Natural killer cell (primary cell): ENCODE measurements at regions not wholly inside any gene's neighbourhood (a gene's known extent, or its start where the extent isn't known, plus 50 kb on each side); places are given as distances from the start of the nearest gene placed in this dataset.

ENCODE experiments used
- ATAC-seq, 3 donors: fragments of 150-1000 bp in 2 of 3; fragments of 200-7000 bp in 1 of 3; cut with Tn5 transposase; 1 replicate in 1 of 3; 2 replicates in 2 of 3; pipeline ENCODE4 v1.10.0; 2021; ENCODE audit warnings: mild to moderate bottlenecking in 2 of 3, moderate library complexity in 2 of 3
- DNase-seq, 2 donors: peaks; one replicate each; pipeline versions ENCODE4 v3.0.0 to v3.0.0-alpha.2; 2013 to 2021; ENCODE audit warnings: mixed read lengths in 1 of 2
- H3K27ac ChIP-seq: one replicate; pipeline ENCODE4 v1.5.1; 2013; ENCODE audit warnings: mild to moderate bottlenecking, low read length
- H3K27me3 ChIP-seq: one replicate; pipeline ENCODE4 v1.6.1; 2013; ENCODE audit warnings: low read length; ENCODE audit not compliant: control insufficient read depth, insufficient read depth
- H3K36me3 ChIP-seq: one replicate; pipeline ENCODE4 v1.6.1; 2013; ENCODE audit warnings: low read length; ENCODE audit not compliant: control insufficient read depth, insufficient read depth
- H3K4me1 ChIP-seq: one replicate; pipeline ENCODE4 v1.6.1; 2013; ENCODE audit warnings: low read length; ENCODE audit not compliant: control insufficient read depth, insufficient read depth
- H3K4me3 ChIP-seq: one replicate; pipeline ENCODE4 v1.5.1; 2013; ENCODE audit warnings: low read length
- H3K9me3 ChIP-seq: one replicate; pipeline ENCODE4 v1.6.1; 2013; ENCODE audit warnings: low read length; ENCODE audit not compliant: control insufficient read depth, insufficient read depth
- H3K27ac Mint-ChIP-seq, 2 donors: one replicate each; pipeline ENCODE4 v1.8.0; 2022; ENCODE audit warnings: mild to moderate bottlenecking in 2 of 2, mixed read lengths in 2 of 2, moderate library complexity in 1 of 2
- H3K27me3 Mint-ChIP-seq, 2 donors: one replicate each; pipeline ENCODE4 v1.8.0; 2022; ENCODE audit warnings: low read depth in 2 of 2, mixed read lengths in 2 of 2
- H3K36me3 Mint-ChIP-seq: one replicate; pipeline ENCODE4 v1.8.0; 2022; ENCODE audit warnings: mixed read lengths
- H3K4me1 Mint-ChIP-seq, 2 donors: one replicate each; pipeline ENCODE4 v1.8.0; 2022; ENCODE audit warnings: mixed read lengths in 2 of 2
- H3K4me3 Mint-ChIP-seq: one replicate; pipeline ENCODE4 v1.8.0; 2022; ENCODE audit warnings: mild to moderate bottlenecking, moderate library complexity, mixed read lengths
- H3K9me3 Mint-ChIP-seq, 2 donors: one replicate each; pipeline ENCODE4 v1.8.0; 2022; ENCODE audit warnings: mixed read lengths in 2 of 2
- CTCF ChIP-seq: fragments of 200-600 bp; IDR thresholded peaks from one replicate; pipeline ENCODE4 v1.8.0; 2022; ENCODE audit warnings: antibody characterized with exemption
- WGBS: methylation state at CpG from one replicate; pipeline ENCODE4 v1.1.7; 2013; ENCODE audit warnings: missing lambda C conversion rate; ENCODE audit not compliant: insufficient coverage; 5-methylcytosine and 5-hydroxymethylcytosine counted together
- intact Hi-C: fragments of 100-400 bp; cut with micrococcal nuclease; formaldehyde crosslinking; loops from one replicate; pipeline ENCODE4 v1.14.2; 2022

DNA sequence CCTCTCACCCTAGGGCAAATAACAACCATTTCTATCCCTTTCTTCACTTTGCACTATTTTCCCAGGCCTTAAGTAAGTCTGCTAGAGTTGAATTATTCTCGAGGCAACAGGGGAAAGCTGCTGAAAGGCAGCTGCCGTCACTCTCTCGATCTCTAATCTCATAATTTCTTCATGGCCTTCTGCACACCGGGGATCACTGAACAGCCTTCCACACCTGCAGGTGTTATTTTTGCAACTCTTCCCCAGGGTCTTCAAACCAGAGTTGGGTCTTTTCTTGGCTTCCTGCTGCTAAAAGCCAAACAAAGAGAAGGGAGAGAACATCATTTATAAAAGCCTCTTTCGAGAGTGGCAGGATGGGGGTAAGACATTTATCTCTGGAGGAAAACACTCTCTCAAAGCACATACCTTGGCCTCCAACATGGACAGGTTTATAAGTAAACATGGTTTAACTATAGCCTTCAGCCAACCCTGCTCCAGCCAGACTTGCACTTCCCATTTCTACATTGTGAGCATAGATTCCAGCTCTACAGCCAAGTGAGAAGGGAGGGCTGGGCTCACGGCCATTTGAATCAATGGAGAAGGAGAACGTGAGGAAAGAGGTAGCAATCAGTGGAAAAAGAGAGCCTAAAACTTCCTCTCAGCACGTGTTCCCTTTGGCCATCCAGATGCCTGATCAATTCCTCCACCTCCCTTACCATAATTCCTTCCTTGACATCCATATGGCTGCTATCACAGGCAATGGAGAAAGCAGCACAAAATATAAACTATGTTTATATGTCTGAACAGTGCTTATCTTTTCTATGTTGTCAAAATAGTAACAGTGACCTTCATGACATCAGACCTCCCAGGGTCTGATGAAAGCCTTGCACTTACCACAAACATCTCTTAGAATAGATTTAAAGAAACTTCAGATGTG, 464.9 kb downstream of the TLE1 start:
- Histone ChIP-seq H3K9me3 (no peaks in the 10 kb centered on the region), H3K27me3 (no peaks in the 10 kb centered on the region), H3K36me3 (no peaks in the 10 kb centered on the region), H3K4me3 (no peak overlapping the region), H3K4me1 (no peaks in the 10 kb centered on the region), H3K27ac (no peak overlapping the region)
- WGBS, result 54% methylated on average over 6 of the region's 8 CpGs
- Mint-ChIP-seq H3K4me3 (no peak overlapping the region), H3K36me3 (no peaks in the 10 kb centered on the region), H3K9me3 (peaks cover 0 to 5% of the 10 kb centered on the region in 2 donors), H3K4me1 (no peaks in the 10 kb centered on the region), H3K27ac (no peak overlapping the region), H3K27me3 (no peaks in the 10 kb centered on the region)
- intact Hi-C loops, result no loop called here
- ATAC-seq, result no peak
- no peak for DNase-seq
- TF ChIP-seq CTCF, result no peak

GRCh38 chr9:81214975-81215374, 474.4 kb downstream of the TLE1 start:
- ATAC-seq (no peak), DNase-seq (no peak)
- no peak overlapping the region for H3K4me3 ChIP-seq
- intact Hi-C loops, result no loop called here
- H3K4me1 ChIP-seq, result no peaks in the 10 kb centered on the region
- no CpG with 5 or more reads among the region's 1 CpG for WGBS
- Mint-ChIP-seq H3K9me3 (peaks cover 7 to 13% of the 10 kb centered on the region in 2 donors), H3K27me3 (no peaks in the 10 kb centered on the region), H3K4me3 (no peak overlapping the region), H3K36me3 (no peaks in the 10 kb centered on the region), H3K4me1 (no peaks in the 10 kb centered on the region), H3K27ac (no peak overlapping the region)
- TF ChIP-seq CTCF, result no peak
- no peaks in the 10 kb centered on the region for H3K36me3 ChIP-seq
- H3K27me3 ChIP-seq, result no peaks in the 10 kb centered on the region
- H3K27ac ChIP-seq, result no peak overlapping the region
- H3K9me3 ChIP-seq, result no peaks in the 10 kb centered on the region

- Mint-ChIP-seq H3K27ac (no peak overlapping the region), H3K4me1 (no peaks in the 10 kb centered on the region), H3K9me3 (peaks cover 11 to 13% of the 10 kb centered on the region in 2 donors), H3K4me3 (no peak overlapping the region), H3K27me3 (no peaks in the 10 kb centered on the region), H3K36me3 (no peaks in the 10 kb centered on the region)
- TF ChIP-seq CTCF, result no peak
- no peaks in the 10 kb centered on the region for H3K9me3 ChIP-seq
- ATAC-seq, result no peak
- no peaks in the 10 kb centered on the region for H3K36me3 ChIP-seq
- DNase-seq, result no peak
- no peak overlapping the region for H3K4me3 ChIP-seq
- 87% methylated on average over 2 of the region's 4 CpGs for WGBS
- H3K4me1 ChIP-seq, result no peaks in the 10 kb centered on the region
- H3K27me3 ChIP-seq, result no peaks in the 10 kb centered on the region
- intact Hi-C loops, result no loop called here
- no peak overlapping the region for H3K27ac ChIP-seq
Observed at GRCh38 chr9:81213456-81213855, 475.9 kb downstream of the TLE1 start.

- no peaks in the 10 kb centered on the region for H3K36me3 Mint-ChIP-seq
- no peak for ATAC-seq
- no peak for TF ChIP-seq CTCF
- no peak for DNase-seq
- Histone ChIP-seq H3K36me3 (no peaks in the 10 kb centered on the region), H3K4me3 (no peak overlapping the region), H3K27ac (no peak overlapping the region), H3K9me3 (no peaks in the 10 kb centered on the region), H3K27me3 (no peaks in the 10 kb centered on the region), H3K4me1 (no peaks in the 10 kb centered on the region)
- no peak overlapping the region for H3K4me3 Mint-ChIP-seq
- 85% methylated on average over 3 of the region's 3 CpGs for WGBS
- intact Hi-C loops, result no loop called here
- H3K27ac Mint-ChIP-seq, result no peak overlapping the region
- H3K4me1 Mint-ChIP-seq, result no peaks in the 10 kb centered on the region
- H3K27me3 Mint-ChIP-seq, result no peaks in the 10 kb centered on the region
- H3K9me3 Mint-ChIP-seq, result peaks cover 9% of the 10 kb centered on the region in 2 donors
Observed at GRCh38 chr9:81211741-81212140, 477.6 kb downstream of the TLE1 start.
